ENCODE measurements at regions not wholly inside any gene's neighbourhood (a gene's known extent, or its start where the extent isn't known, plus 50 kb on each side); places are given as distances from the start of the nearest gene placed in this dataset.
A peak's percentile ranks its signal among the peaks of the same experiment; 100 is the strongest.
"Not testable (repeated sequence)": the region's sequence is repeated elsewhere in the genome, so short reads cannot be mapped to it uniquely, and the experiment has no call there.

GRCh38 chr5:176018598-176018997 lies 50.5 kb upstream of the THOC3 start:
- DNase-seq; intact Hi-C loops (cut with DNase I): not testable (repeated sequence)

GRCh38 chr5:176020852-176021251 lies 52.7 kb upstream of the THOC3 start:
- DNase-seq; intact Hi-C loops (cut with DNase I): not testable (repeated sequence)

- intact Hi-C loops (cut with DNase I); DNase-seq: not testable (repeated sequence)
Observed at GRCh38 chr5:176023535-176023934, 55.4 kb upstream of the THOC3 start.

- DNase-seq; intact Hi-C loops (cut with DNase I): not testable (repeated sequence)
Observed at GRCh38 chr5:176029445-176029844, 61.3 kb upstream of the THOC3 start.

- DNase-seq; intact Hi-C loops (cut with DNase I): not testable (repeated sequence)
Observed at GRCh38 chr5:176030361-176031117, 62.4 kb upstream of the THOC3 start.

- intact Hi-C loops (cut with DNase I); DNase-seq: not testable (repeated sequence)
Observed at GRCh38 chr5:176031118-176031510, 63.0 kb upstream of the THOC3 start.

- DNase-seq; intact Hi-C loops (cut with DNase I): not testable (repeated sequence)
Observed at GRCh38 chr5:176033186-176033585, 65.1 kb upstream of the THOC3 start.

- intact Hi-C loops (cut with DNase I); DNase-seq: not testable (repeated sequence)
Observed at GRCh38 chr5:176034407-176035200, 66.5 kb upstream of the THOC3 start.

- intact Hi-C loops (cut with DNase I); DNase-seq: not testable (repeated sequence)
Observed at GRCh38 chr5:176035201-176035530, 67.1 kb upstream of the THOC3 start.

GRCh38 chr5:176035816-176036308 lies 67.7 kb upstream of the THOC3 start:
- DNase-seq; intact Hi-C loops (cut with DNase I): not testable (repeated sequence)

GRCh38 chr5:176036391-176036790 lies 68.3 kb upstream of the THOC3 start:
- intact Hi-C loops (cut with DNase I); DNase-seq: not testable (repeated sequence)

- DNase-seq; intact Hi-C loops (cut with DNase I): not testable (repeated sequence)
Observed at GRCh38 chr5:176037190-176037589, 69.1 kb upstream of the THOC3 start.

- intact Hi-C loops (cut with DNase I); DNase-seq: not testable (repeated sequence)
Observed at GRCh38 chr5:176040105-176040801, 72.1 kb upstream of the THOC3 start.

- intact Hi-C loops (cut with DNase I); DNase-seq: not testable (repeated sequence)
Observed at GRCh38 chr5:176041248-176041994, 73.3 kb upstream of the THOC3 start.

- intact Hi-C loops (cut with DNase I) = not testable (repeated sequence)
- peak in 24 of 42 donors; percentile 16 to 85 (median 52) for DNase-seq
Observed at GRCh38 chr5:176042020-176042658, 74.0 kb upstream of the THOC3 start.

- DNase-seq; intact Hi-C loops (cut with DNase I): not testable (repeated sequence)
Observed at GRCh38 chr5:176043252-176043829, 75.2 kb upstream of the THOC3 start.

GRCh38 chr5:176043986-176044385 lies 75.9 kb upstream of the THOC3 start:
- intact Hi-C loops (cut with DNase I); DNase-seq: not testable (repeated sequence)

GRCh38 chr5:176044431-176044830 lies 76.3 kb upstream of the THOC3 start:
- intact Hi-C loops (cut with DNase I); DNase-seq: not testable (repeated sequence)

Data from head of caudate nucleus (tissue), 42 donors.